ENCODE measurements at regions not wholly inside any gene's neighbourhood (a gene's known extent, or its start where the extent isn't known, plus 50 kb on each side); places are given as distances from the start of the nearest gene placed in this dataset.

DNA sequence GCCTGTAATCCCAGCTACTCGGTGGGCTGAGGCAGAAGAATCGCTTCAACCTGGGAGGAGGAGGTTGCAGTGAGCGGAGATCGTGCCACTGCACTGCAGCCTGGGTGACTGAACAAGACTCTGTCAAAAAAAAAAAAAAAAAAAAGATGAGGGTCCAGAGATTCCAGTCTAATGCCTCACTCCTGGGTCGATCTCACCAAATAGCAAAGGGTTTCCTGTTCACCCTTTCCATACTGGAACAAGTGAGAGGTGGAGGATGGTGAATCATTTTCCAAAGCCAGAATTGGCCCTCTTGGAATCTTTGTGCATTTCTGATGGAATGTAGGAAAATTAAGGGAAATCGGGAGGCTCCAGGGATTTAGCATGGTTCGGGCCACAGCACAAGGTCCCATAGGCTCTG lies 58.1 kb upstream of the ZNF648 start:
- POLR2A ChIA-PET = no interaction called here
- no peak for TF ChIP-seq MAX (IDR thresholded peaks at IDR 0.05)
- TF ChIP-seq CEBPB (IDR thresholded peaks at IDR 0.05; ENCODE audit: low read depth) = no peak
- no peak for TF ChIP-seq EGR1 (IDR thresholded peaks at IDR 0.05; ENCODE audit: low read depth)
- no peak for TF ChIP-seq EZH2 (IDR thresholded peaks at IDR 0.05)
- TF ChIP-seq SIN3A (IDR thresholded peaks at IDR 0.05; ENCODE audit: low read depth) = no peak
- no peak for TF ChIP-seq RAD21 (IDR thresholded peaks at IDR 0.05; ENCODE audit: low read depth)
- no peak for TF ChIP-seq REST (IDR thresholded peaks at IDR 0.05; ENCODE audit: low read depth)
- TF ChIP-seq, protein P1, sequence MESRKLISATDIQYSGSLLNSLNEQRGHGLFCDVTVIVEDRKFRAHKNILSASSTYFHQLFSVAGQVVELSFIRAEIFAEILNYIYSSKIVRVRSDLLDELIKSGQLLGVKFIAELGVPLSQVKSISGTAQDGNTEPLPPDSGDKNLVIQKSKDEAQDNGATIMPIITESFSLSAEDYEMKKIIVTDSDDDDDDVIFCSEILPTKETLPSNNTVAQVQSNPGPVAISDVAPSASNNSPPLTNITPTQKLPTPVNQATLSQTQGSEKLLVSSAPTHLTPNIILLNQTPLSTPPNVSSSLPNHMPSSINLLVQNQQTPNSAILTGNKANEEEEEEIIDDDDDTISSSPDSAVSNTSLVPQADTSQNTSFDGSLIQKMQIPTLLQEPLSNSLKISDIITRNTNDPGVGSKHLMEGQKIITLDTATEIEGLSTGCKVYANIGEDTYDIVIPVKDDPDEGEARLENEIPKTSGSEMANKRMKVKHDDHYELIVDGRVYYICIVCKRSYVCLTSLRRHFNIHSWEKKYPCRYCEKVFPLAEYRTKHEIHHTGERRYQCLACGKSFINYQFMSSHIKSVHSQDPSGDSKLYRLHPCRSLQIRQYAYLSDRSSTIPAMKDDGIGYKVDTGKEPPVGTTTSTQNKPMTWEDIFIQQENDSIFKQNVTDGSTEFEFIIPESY (IDR thresholded peaks at IDR 0.05; ENCODE audit: extremely low read depth, insufficient replicate concordance, low read length) = no peak
- TF ChIP-seq TCF7L2 (IDR thresholded peaks at IDR 0.05; ENCODE audit: borderline replicate concordance, extremely low read depth, insufficient read depth, insufficient read length) = no peak
- no peak for TF ChIP-seq EZH2phosphoT487 (IDR thresholded peaks at IDR 0.05; ENCODE audit: borderline replicate concordance)
- TF ChIP-seq CTCF (IDR thresholded peaks at IDR 0.05 in 2 of 3, conservative IDR thresholded peaks at IDR 0.05 in 1 of 3; ENCODE audit: borderline replicate concordance in 1 of 3, insufficient read depth in 1 of 3, low read depth in 2 of 3, low read length in 2 of 3) = no peak

More for the DNA sequence above, 58.1 kb upstream of the ZNF648 start:
- ATAC-seq (no peak), DNase-seq (ENCODE audit: low read depth, low spot score) (no peak)
- Histone ChIP-seq H3K9me2 (ENCODE audit: insufficient read depth) (no peaks in the 10 kb centered on the region), H3K79me2 (ENCODE audit: insufficient read depth, low read length) (no peaks in the 10 kb centered on the region), H3K27ac (ENCODE audit: low read depth, low read length) (no peak overlapping the region), H3K4me3 (replicated peaks in 1 of 2; ENCODE audit: low read depth in 1 of 2, low read length in 2 of 2) (no peak overlapping the region), H3K9ac (ENCODE audit: low read length) (no peak overlapping the region), H3K4me2 (ENCODE audit: low read length) (no peak overlapping the region), H3K9me3 (ENCODE audit: control insufficient read depth in 1 of 2, insufficient read depth in 1 of 2, low read depth in 1 of 2, low read length in 2 of 2) (no peaks in the 10 kb centered on the region), H3K36me3 (ENCODE audit: control insufficient read depth in 1 of 2, insufficient read depth in 2 of 2, low read length in 2 of 2) (no peaks in the 10 kb centered on the region), H3K27me3 (ENCODE audit: insufficient read depth, low read length) (no peaks in the 10 kb centered on the region), H2AFZ (ENCODE audit: low read depth, low read length, poor library complexity, severe bottlenecking) (no peak overlapping the region), H4K20me1 (ENCODE audit: insufficient read depth) (no peaks in the 10 kb centered on the region), H3K4me1 (ENCODE audit: control insufficient read depth in 1 of 2, insufficient read depth in 2 of 2, low read length in 2 of 2) (peaks cover 0 to 10% of the 10 kb centered on the region in 2 experiments; a peak in 2 of 4 replicates)
- ChIA-PET RAD21 (ENCODE audit: low non-redundant PET in 1 of 2, low total read pairs in 2 of 2, uncharacterized antibody in 2 of 2, unreplicated experiment in 2 of 2) (no interaction called here), CTCF (interaction anchor here (0.7 kb wide), 1 partner anchor 39 kb away, joined by 3 read pairs; no protein-coding TSS in a partner anchor)
- intact Hi-C loops (cut with micrococcal nuclease) = no loop called here
- no TSS peak for BruUV-seq (replicated peaks)

Data from HCT116 (cell line).